ENCODE measurements at regions not wholly inside any gene's neighbourhood (a gene's known extent, or its start where the extent isn't known, plus 50 kb on each side); places are given as distances from the start of the nearest gene placed in this dataset.

- no peak for TF ChIP-seq CTCF (IDR thresholded peaks at IDR 0.05; ENCODE audit: insufficient read depth, low read depth, low read length)
- TF ChIP-seq EZH2 (IDR thresholded peaks at IDR 0.05; ENCODE audit: insufficient read depth, low read length), result no peak
These were observed 55.0 kb upstream of the EPHB3 start for GRCh38 chr3:184506561-184506991.
